Testis (tissue), 2 donors: ENCODE measurements at regions not wholly inside any gene's neighbourhood (a gene's known extent, or its start where the extent isn't known, plus 50 kb on each side); places are given as distances from the start of the nearest gene placed in this dataset.

ENCODE experiments used
- POLR2A ChIP-seq: fragments of 450-650 bp; IDR thresholded peaks from one replicate; pipeline ENCODE4 v1.6.1; 2017; ENCODE audit warnings: antibody characterized with exemption, mild to moderate bottlenecking, moderate library complexity
- TF ChIP-seq, protein P1 (sequence below), 3 experiments: fragments of 450-650 bp in 2 of 3; fragments of 200-600 bp in 1 of 3; sonication (generic) in 1 of 3; IDR thresholded peaks; one replicate each; pipeline ENCODE4 v1.5.1; 2016 to 2019; ENCODE audit warnings: antibody characterized with exemption in 3 of 3, mild to moderate bottlenecking in 2 of 3, moderate library complexity in 1 of 3

GRCh38 chr4:57973819-57974218 is 863.6 kb upstream of the IGFBP7 start:
- TF ChIP-seq, protein P1, sequence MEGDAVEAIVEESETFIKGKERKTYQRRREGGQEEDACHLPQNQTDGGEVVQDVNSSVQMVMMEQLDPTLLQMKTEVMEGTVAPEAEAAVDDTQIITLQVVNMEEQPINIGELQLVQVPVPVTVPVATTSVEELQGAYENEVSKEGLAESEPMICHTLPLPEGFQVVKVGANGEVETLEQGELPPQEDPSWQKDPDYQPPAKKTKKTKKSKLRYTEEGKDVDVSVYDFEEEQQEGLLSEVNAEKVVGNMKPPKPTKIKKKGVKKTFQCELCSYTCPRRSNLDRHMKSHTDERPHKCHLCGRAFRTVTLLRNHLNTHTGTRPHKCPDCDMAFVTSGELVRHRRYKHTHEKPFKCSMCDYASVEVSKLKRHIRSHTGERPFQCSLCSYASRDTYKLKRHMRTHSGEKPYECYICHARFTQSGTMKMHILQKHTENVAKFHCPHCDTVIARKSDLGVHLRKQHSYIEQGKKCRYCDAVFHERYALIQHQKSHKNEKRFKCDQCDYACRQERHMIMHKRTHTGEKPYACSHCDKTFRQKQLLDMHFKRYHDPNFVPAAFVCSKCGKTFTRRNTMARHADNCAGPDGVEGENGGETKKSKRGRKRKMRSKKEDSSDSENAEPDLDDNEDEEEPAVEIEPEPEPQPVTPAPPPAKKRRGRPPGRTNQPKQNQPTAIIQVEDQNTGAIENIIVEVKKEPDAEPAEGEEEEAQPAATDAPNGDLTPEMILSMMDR (IDR thresholded peaks at IDR 0.05): no peak
- no peak for TF ChIP-seq POLR2A
